ENCODE measurements at regions not wholly inside any gene's neighbourhood (a gene's known extent, or its start where the extent isn't known, plus 50 kb on each side); places are given as distances from the start of the nearest gene placed in this dataset.
A peak's percentile ranks its signal among the peaks of the same experiment; 100 is the strongest.

- no peak for TF ChIP-seq EP300 (IDR thresholded peaks at IDR 0.05; ENCODE audit: borderline replicate concordance)
- TF ChIP-seq REST (IDR thresholded peaks at IDR 0.05; ENCODE audit: low read depth) = no peak
- no peak for TF ChIP-seq MAX (IDR thresholded peaks at IDR 0.05)
- no peak for TF ChIP-seq CREB1 (IDR thresholded peaks at IDR 0.05; ENCODE audit: low read depth)
- TF ChIP-seq YY1 (IDR thresholded peaks at IDR 0.05; ENCODE audit: low read depth) = no peak
- TF ChIP-seq USF1 (IDR thresholded peaks at IDR 0.05) = no peak
- TF ChIP-seq TAF1 (IDR thresholded peaks at IDR 0.05; ENCODE audit: low read depth) = no peak
- TF ChIP-seq NFIC (IDR thresholded peaks at IDR 0.05) = peak; percentile 58
- no peak for TF ChIP-seq TEAD4 (IDR thresholded peaks at IDR 0.05)
- no peak for TF ChIP-seq CEBPB (IDR thresholded peaks at IDR 0.05)
- TF ChIP-seq RAD21 (IDR thresholded peaks at IDR 0.05; ENCODE audit: low read depth) = no peak
- no peak for TF ChIP-seq EGR1 (IDR thresholded peaks at IDR 0.05)
Observed at GRCh38 chr4:104989371-104989770, 157.3 kb upstream of the TET2 start.

Data from Ishikawa (cell line).